Muscle layer of duodenum (tissue), 2 donors: ENCODE measurements at regions not wholly inside any gene's neighbourhood (a gene's known extent, or its start where the extent isn't known, plus 50 kb on each side); places are given as distances from the start of the nearest gene placed in this dataset.

Source experiments
- H3K27ac ChIP-seq: one replicate; pipeline ENCODE4 v1.7.0; 2013; ENCODE audit warnings: mild to moderate bottlenecking, low read length
- H3K27me3 ChIP-seq: one replicate; pipeline ENCODE4 v1.7.0; 2013; ENCODE audit warnings: low read depth, mild to moderate bottlenecking, control low read depth, low read length
- H3K36me3 ChIP-seq, 2 donors: one replicate each; pipeline ENCODE4 v1.7.0; 2013; ENCODE audit warnings: low read length in 2 of 2, control low read depth in 1 of 2, mild to moderate bottlenecking in 1 of 2; ENCODE audit not compliant: insufficient read depth in 2 of 2, control insufficient read depth in 1 of 2
- H3K4me1 ChIP-seq, 2 donors: one replicate each; pipeline ENCODE4 v1.7.0; 2013; ENCODE audit warnings: low read length in 2 of 2, mild to moderate bottlenecking in 2 of 2, control low read depth in 1 of 2, moderate library complexity in 1 of 2; ENCODE audit not compliant: insufficient read depth in 2 of 2, control insufficient read depth in 1 of 2
- H3K4me3 ChIP-seq, 2 donors: one replicate each; pipeline ENCODE4 v1.7.0; 2013; ENCODE audit warnings: low read length in 2 of 2, low read depth in 1 of 2, mild to moderate bottlenecking in 1 of 2
- H3K9me3 ChIP-seq, 2 donors: one replicate each; pipeline ENCODE4 v1.7.0; 2013; ENCODE audit warnings: low read length in 2 of 2, control low read depth in 1 of 2, mild to moderate bottlenecking in 1 of 2; ENCODE audit not compliant: control insufficient read depth in 1 of 2
- donor health status: healthy.

- no peaks in the 10 kb centered on the region for H3K27me3 ChIP-seq
- no peak overlapping the region for H3K27ac ChIP-seq
- peaks cover 0 to 19% of the 10 kb centered on the region in 2 donors for H3K9me3 ChIP-seq
- H3K36me3 ChIP-seq: no peaks in the 10 kb centered on the region
- H3K4me3 ChIP-seq: no peak overlapping the region
- H3K4me1 ChIP-seq: no peaks in the 10 kb centered on the region
Measured at GRCh38 chr6:78808933-78809332, 58.4 kb upstream of the IRAK1BP1 start.

DNA sequence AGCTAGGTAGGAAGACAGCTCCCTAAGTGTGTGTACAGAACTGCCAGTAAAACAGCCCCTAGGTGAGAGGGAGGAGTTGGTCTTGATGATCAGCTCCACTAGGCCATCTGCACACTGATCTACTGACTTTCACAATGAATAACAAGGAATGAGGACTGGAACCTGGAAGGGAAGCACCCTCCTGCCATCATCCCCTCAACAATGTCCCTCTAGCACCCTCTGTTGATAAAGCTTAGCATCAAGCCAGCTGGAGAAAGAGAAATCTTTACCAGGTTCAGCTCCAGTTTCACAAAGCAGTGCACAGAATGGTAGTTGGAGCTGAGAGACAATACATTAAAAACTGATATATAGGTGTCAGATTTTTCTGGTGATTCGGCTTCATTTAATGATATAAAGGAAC, 57.2 kb upstream of the IRAK1BP1 start:
- H3K27ac ChIP-seq: no peak overlapping the region
- H3K4me1 ChIP-seq: no peaks in the 10 kb centered on the region
- no peak overlapping the region for H3K4me3 ChIP-seq
- H3K27me3 ChIP-seq: no peaks in the 10 kb centered on the region
- peaks cover 0 to 16% of the 10 kb centered on the region in 2 donors for H3K9me3 ChIP-seq
- no peaks in the 10 kb centered on the region for H3K36me3 ChIP-seq

DNA sequence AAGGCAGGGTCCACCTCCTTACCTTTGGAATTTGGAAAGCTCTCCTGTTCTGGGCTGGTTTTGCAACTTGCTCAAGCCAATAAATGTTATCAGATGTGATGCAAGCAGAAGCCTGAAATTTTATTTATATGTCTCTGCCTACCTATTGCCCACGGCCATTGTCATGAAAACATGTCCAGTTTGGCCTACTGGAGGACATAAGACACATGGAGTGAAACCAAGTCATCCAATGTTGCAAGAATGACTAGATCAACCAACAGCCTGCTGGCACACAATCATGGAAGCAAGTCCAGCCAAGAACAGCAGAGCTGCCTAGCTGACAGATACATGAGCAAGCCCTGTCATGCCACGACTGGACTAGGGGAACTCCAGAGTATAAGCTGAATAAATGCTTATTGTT, 56.7 kb upstream of the IRAK1BP1 start:
- peaks cover 0 to 16% of the 10 kb centered on the region in 2 donors for H3K9me3 ChIP-seq
- no peaks in the 10 kb centered on the region for H3K4me1 ChIP-seq
- H3K27ac ChIP-seq: no peak overlapping the region

More for the DNA sequence above, 56.7 kb upstream of the IRAK1BP1 start:
- no peaks in the 10 kb centered on the region for H3K27me3 ChIP-seq
- H3K36me3 ChIP-seq: no peaks in the 10 kb centered on the region
- H3K4me3 ChIP-seq: no peak overlapping the region
